ENCODE measurements at regions not wholly inside any gene's neighbourhood (a gene's known extent, or its start where the extent isn't known, plus 50 kb on each side); places are given as distances from the start of the nearest gene placed in this dataset.

GRCh38 chr9:129262261-129262660 lies 84.2 kb upstream of the IER5L start:
- no peak for DNase-seq (ENCODE audit: low read depth, low spot score)
- Histone ChIP-seq H3K4me1 (ENCODE audit: insufficient read depth, insufficient read length) (peaks cover 12% of the 10 kb centered on the region), H3K9me3 (ENCODE audit: insufficient read depth, low read length) (peaks cover 3% of the 10 kb centered on the region; the same call in 1 of the 2 replicates), H3K27me3 (ENCODE audit: insufficient read depth, insufficient read length) (peaks cover 31% of the 10 kb centered on the region), H3K9ac (ENCODE audit: insufficient read length, low read depth) (no peak overlapping the region), H3K36me3 (ENCODE audit: insufficient read depth, insufficient read length, low read length) (no peaks in the 10 kb centered on the region), H3K4me3 (ENCODE audit: insufficient read length, low read depth) (no peak overlapping the region)
- TF ChIP-seq YY1 (IDR thresholded peaks at IDR 0.05; ENCODE audit: insufficient read depth, insufficient read length) (no peak), ZNF274 (IDR thresholded peaks at IDR 0.05; ENCODE audit: low read depth, low read length) (no peak), SUZ12 (IDR thresholded peaks at IDR 0.05; ENCODE audit: extremely low read depth, insufficient read depth, insufficient read length) (no peak)

GRCh38 chr9:129259375-129259774 lies 81.3 kb upstream of the IER5L start:
- H3K9me3 ChIP-seq (ENCODE audit: insufficient read depth, low read length) = peaks cover 3% of the 10 kb centered on the region; the same call in 1 of the 2 replicates
- H3K36me3 ChIP-seq (ENCODE audit: insufficient read depth, insufficient read length, low read length) = no peaks in the 10 kb centered on the region
- TF ChIP-seq YY1 (IDR thresholded peaks at IDR 0.05; ENCODE audit: insufficient read depth, insufficient read length) (no peak), SUZ12 (IDR thresholded peaks at IDR 0.05; ENCODE audit: extremely low read depth, insufficient read depth, insufficient read length) (no peak), ZNF274 (IDR thresholded peaks at IDR 0.05; ENCODE audit: low read depth, low read length) (no peak)
- H3K4me3 ChIP-seq (ENCODE audit: insufficient read length, low read depth) = no peak overlapping the region
- no peak for DNase-seq (ENCODE audit: low read depth, low spot score)
- H3K4me1 ChIP-seq (ENCODE audit: insufficient read depth, insufficient read length) = peaks cover 10% of the 10 kb centered on the region
- no peak overlapping the region for H3K9ac ChIP-seq (ENCODE audit: insufficient read length, low read depth)
- peaks cover 31% of the 10 kb centered on the region for H3K27me3 ChIP-seq (ENCODE audit: insufficient read depth, insufficient read length)

- no peak overlapping the region for H3K9ac ChIP-seq (ENCODE audit: insufficient read length, low read depth)
- H3K27me3 ChIP-seq (ENCODE audit: insufficient read depth, insufficient read length) = peaks cover 31% of the 10 kb centered on the region
- peaks cover 2% of the 10 kb centered on the region; the same call in 1 of the 2 replicates for H3K9me3 ChIP-seq (ENCODE audit: insufficient read depth, low read length)
- no peak for DNase-seq (ENCODE audit: low read depth, low spot score)
- H3K4me1 ChIP-seq (ENCODE audit: insufficient read depth, insufficient read length) = peaks cover 13% of the 10 kb centered on the region
- no peaks in the 10 kb centered on the region for H3K36me3 ChIP-seq (ENCODE audit: insufficient read depth, insufficient read length, low read length)
- TF ChIP-seq YY1 (IDR thresholded peaks at IDR 0.05; ENCODE audit: insufficient read depth, insufficient read length) = no peak
- no peak for TF ChIP-seq ZNF274 (IDR thresholded peaks at IDR 0.05; ENCODE audit: low read depth, low read length)
- no peak for TF ChIP-seq SUZ12 (IDR thresholded peaks at IDR 0.05; ENCODE audit: extremely low read depth, insufficient read depth, insufficient read length)
- no peak overlapping the region for H3K4me3 ChIP-seq (ENCODE audit: insufficient read length, low read depth)
Observed at GRCh38 chr9:129258823-129259301, 80.8 kb upstream of the IER5L start.

- H3K4me1 ChIP-seq (ENCODE audit: insufficient read depth, insufficient read length) = peaks cover 13% of the 10 kb centered on the region
- no peak overlapping the region for H3K9ac ChIP-seq (ENCODE audit: insufficient read length, low read depth)
- no peak overlapping the region for H3K4me3 ChIP-seq (ENCODE audit: insufficient read length, low read depth)
- H3K27me3 ChIP-seq (ENCODE audit: insufficient read depth, insufficient read length) = peaks cover 29% of the 10 kb centered on the region
- H3K36me3 ChIP-seq (ENCODE audit: insufficient read depth, insufficient read length, low read length) = no peaks in the 10 kb centered on the region
- peak; percentile 95 for DNase-seq (ENCODE audit: low read depth, low spot score)
- TF ChIP-seq YY1 (IDR thresholded peaks at IDR 0.05; ENCODE audit: insufficient read depth, insufficient read length) (no peak), SUZ12 (IDR thresholded peaks at IDR 0.05; ENCODE audit: extremely low read depth, insufficient read depth, insufficient read length) (no peak), ZNF274 (IDR thresholded peaks at IDR 0.05; ENCODE audit: low read depth, low read length) (no peak)
- no peaks in the 10 kb centered on the region for H3K9me3 ChIP-seq (ENCODE audit: insufficient read depth, low read length)
Observed at GRCh38 chr9:129258124-129258822, 80.2 kb upstream of the IER5L start.

- no peak for TF ChIP-seq ZNF274 (IDR thresholded peaks at IDR 0.05; ENCODE audit: low read depth, low read length)
- no peak for TF ChIP-seq YY1 (IDR thresholded peaks at IDR 0.05; ENCODE audit: insufficient read depth, insufficient read length)
- no peak for TF ChIP-seq SUZ12 (IDR thresholded peaks at IDR 0.05; ENCODE audit: extremely low read depth, insufficient read depth, insufficient read length)
- DNase-seq (ENCODE audit: low read depth, low spot score) = no peak
- H3K27me3 ChIP-seq (ENCODE audit: insufficient read depth, insufficient read length) = peaks cover 29% of the 10 kb centered on the region
- no peak overlapping the region for H3K9ac ChIP-seq (ENCODE audit: insufficient read length, low read depth)
- H3K4me1 ChIP-seq (ENCODE audit: insufficient read depth, insufficient read length) = peaks cover 11% of the 10 kb centered on the region
- no peaks in the 10 kb centered on the region for H3K9me3 ChIP-seq (ENCODE audit: insufficient read depth, low read length)
- no peaks in the 10 kb centered on the region for H3K36me3 ChIP-seq (ENCODE audit: insufficient read depth, insufficient read length, low read length)
- H3K4me3 ChIP-seq (ENCODE audit: insufficient read length, low read depth) = no peak overlapping the region
Observed at GRCh38 chr9:129256959-129257713, 79.1 kb upstream of the IER5L start.

GRCh38 chr9:129254566-129255287 lies 76.7 kb upstream of the IER5L start:
- peaks cover 5% of the 10 kb centered on the region; the same call in 1 of the 2 replicates for H3K9me3 ChIP-seq (ENCODE audit: insufficient read depth, low read length)
- no peak for DNase-seq (ENCODE audit: low read depth, low spot score)
- peaks cover 6% of the 10 kb centered on the region for H3K4me1 ChIP-seq (ENCODE audit: insufficient read depth, insufficient read length)
- no peak overlapping the region for H3K4me3 ChIP-seq (ENCODE audit: insufficient read length, low read depth)
- TF ChIP-seq YY1 (IDR thresholded peaks at IDR 0.05; ENCODE audit: insufficient read depth, insufficient read length) (no peak), SUZ12 (IDR thresholded peaks at IDR 0.05; ENCODE audit: extremely low read depth, insufficient read depth, insufficient read length) (no peak), ZNF274 (IDR thresholded peaks at IDR 0.05; ENCODE audit: low read depth, low read length) (no peak)
- H3K36me3 ChIP-seq (ENCODE audit: insufficient read depth, insufficient read length, low read length) = no peaks in the 10 kb centered on the region
- H3K9ac ChIP-seq (ENCODE audit: insufficient read length, low read depth) = no peak overlapping the region
- H3K27me3 ChIP-seq (ENCODE audit: insufficient read depth, insufficient read length) = peaks cover 21% of the 10 kb centered on the region
